HepG2 (cell line): ENCODE measurements at regions not wholly inside any gene's neighbourhood (a gene's known extent, or its start where the extent isn't known, plus 50 kb on each side); places are given as distances from the start of the nearest gene placed in this dataset.

Experiments
- ATAC-seq: fragments of 200-7000 bp; cut with Tn5 transposase; 3 replicates; pipeline ENCODE4 v1.9.1; 2020; ENCODE audit warnings: mild to moderate bottlenecking, moderate library complexity
- BruUV-seq: library from RNA; stranded (reverse); fragments of 400-500 nt; replicated peaks from 2 replicates; lab custom pipeline; 2021; lab: Mats Ljungman, UMichigan
- CTCF ChIA-PET: fragments of 300-600 bp; formaldehyde crosslinking; extraction: SDS; loops from one replicate; lab custom pipeline; 2021; ENCODE audit warnings: low total read pairs, inconsistent platforms, low intra/inter-chr PET ratio; lab: Yijun Ruan, JAX
- POLR2A ChIA-PET: fragments of 350-600 bp; sonication (Branson Sonifier 250); formaldehyde crosslinking; loops from one replicate; lab custom pipeline; 2020; ENCODE audit warnings: antibody characterized with exemption, inconsistent platforms; lab: Yijun Ruan, JAX
- DNase-seq: peaks from one replicate; pipeline ENCODE4 v3.0.0-alpha.2; 2015; ENCODE audit warnings: low spot score
- FAIRE-seq: peaks from 3 replicates; lab custom pipeline; 2011; peaks lifted over from hg19 to GRCh38; lab: Jason Lieb, UNC
- H2AFZ ChIP-seq: one replicate; pipeline ENCODE4 v1.6.1; 2011; ENCODE audit warnings: low read length, inconsistent platforms
- H3K27ac ChIP-seq: fragments of 300-600 bp; 3 replicates; pipeline ENCODE4 v1.8.0; 2011; ENCODE audit warnings: mixed run types, mild to moderate bottlenecking, mixed read lengths, low read length, inconsistent platforms; ENCODE audit not compliant: insufficient read depth; ENCODE audit errors: extremely low read length
- H3K27me3 ChIP-seq, 2 experiments: fragments of 200-600 bp in 1 of 2; 2 replicates in 1 of 2; 3 replicates in 1 of 2; pipeline versions ENCODE4 v1.6.0 to v1.8.0; 2011; ENCODE audit warnings: low read length in 2 of 2, mild to moderate bottlenecking in 2 of 2, moderate library complexity in 2 of 2, inconsistent platforms in 1 of 2; ENCODE audit not compliant: insufficient read depth in 2 of 2, control insufficient read depth in 1 of 2
- H3K36me3 ChIP-seq, 2 experiments: fragments of 200-600 bp in 1 of 2; replicated peaks in 1 of 2; 2 replicates in 1 of 2; 3 replicates in 1 of 2; pipeline versions ENCODE4 v1.5.1 to v1.8.0; 2011; ENCODE audit warnings: low read length in 2 of 2, inconsistent platforms in 1 of 2; ENCODE audit not compliant: insufficient read depth in 2 of 2, control insufficient read depth in 1 of 2
- H3K4me1 ChIP-seq: 2 replicates; pipeline ENCODE4 v1.5.1; 2012; ENCODE audit warnings: low read length, inconsistent platforms; ENCODE audit not compliant: insufficient read depth
- H3K4me2 ChIP-seq: 2 replicates; pipeline ENCODE4 v1.6.0; 2011; ENCODE audit warnings: low read depth, low read length, inconsistent platforms
- H3K4me3 ChIP-seq, 3 experiments: fragments of 200-600 bp in 1 of 3; sonication (generic), shearing (Covaris generic) in 1 of 3; replicated peaks in 1 of 3; 2 replicates each; pipeline ENCODE4 v1.5.1; 2011 to 2016; ENCODE audit warnings: low read length in 3 of 3, inconsistent platforms in 2 of 3, low read depth in 2 of 3, mild to moderate bottlenecking in 2 of 3, control low read depth in 1 of 3, mixed read lengths in 1 of 3; ENCODE audit not compliant: insufficient read depth in 1 of 3
- H3K79me2 ChIP-seq: one replicate; pipeline ENCODE4 v1.6.1; 2011; ENCODE audit warnings: low read length, inconsistent platforms; ENCODE audit not compliant: insufficient read depth
- H3K9ac ChIP-seq: 2 replicates; pipeline ENCODE4 v1.6.0; 2011; ENCODE audit warnings: mild to moderate bottlenecking, low read depth, low read length, inconsistent platforms; ENCODE audit not compliant: insufficient read depth
- H3K9me3 ChIP-seq: 2 replicates; pipeline ENCODE4 v1.5.1; 2012; ENCODE audit warnings: mild to moderate bottlenecking, low read length
- H4K20me1 ChIP-seq: 2 replicates; pipeline ENCODE4 v1.6.0; 2011; ENCODE audit warnings: inconsistent platforms, mild to moderate bottlenecking, low read length, moderate library complexity; ENCODE audit not compliant: insufficient read depth
- AHR ChIP-seq: IDR thresholded peaks from 2 replicates; pipeline ENCODE4 v1.6.1; 2018; ENCODE audit warnings: missing genetic modification reagents, missing compliant biosample characterization
- EZH2 ChIP-seq: conservative IDR thresholded peaks from 2 replicates; pipeline ENCODE4 v1.6.1; 2012; ENCODE audit warnings: mild to moderate bottlenecking, low read depth, low read length, moderate library complexity
- GFI1 ChIP-seq: sonication (generic); formaldehyde crosslinking; IDR thresholded peaks from 2 replicates; pipeline ENCODE4 v1.5.0; 2020; ENCODE audit warnings: missing genetic modification reagents, mild to moderate bottlenecking, borderline replicate concordance
- KLF15 ChIP-seq: sonication (generic); formaldehyde crosslinking; IDR thresholded peaks from 2 replicates; pipeline ENCODE4 v1.8.1; 2023; ENCODE audit warnings: borderline replicate concordance, mild to moderate bottlenecking, inconsistent platforms, missing genetic modification reagents, mixed read lengths
- NFE2 ChIP-seq: sonication (generic); formaldehyde crosslinking; IDR thresholded peaks from 2 replicates; pipeline ENCODE4 v1.4.0; 2020; ENCODE audit warnings: missing genetic modification reagents
- PAX8 ChIP-seq: sonication (generic); formaldehyde crosslinking; IDR thresholded peaks from 2 replicates; pipeline ENCODE4 v1.8.0; 2022; ENCODE audit warnings: mild to moderate bottlenecking, missing genetic modification reagents, borderline replicate concordance
- TOE1 ChIP-seq: sonication (generic); formaldehyde crosslinking; IDR thresholded peaks from 2 replicates; pipeline ENCODE4 v1.4.0; 2020; ENCODE audit warnings: mild to moderate bottlenecking, missing genetic modification reagents
- ZNF34 ChIP-seq: sonication (generic); formaldehyde crosslinking; IDR thresholded peaks from 2 replicates; pipeline ENCODE4 v1.4.0; 2020; ENCODE audit warnings: mild to moderate bottlenecking, missing genetic modification reagents, borderline replicate concordance
- ZNF598 ChIP-seq: sonication (generic); formaldehyde crosslinking; IDR thresholded peaks from 2 replicates; pipeline ENCODE4 v1.5.1; 2020; ENCODE audit warnings: mild to moderate bottlenecking, missing genetic modification reagents, borderline replicate concordance
- WGBS: methylation state at CpG from one replicate; pipeline ENCODE4 v1.1.6; 2017; ENCODE audit warnings: low lambda C conversion rate; 5-methylcytosine and 5-hydroxymethylcytosine counted together
- in situ Hi-C: cut with HindIII; loops from 2 replicates; pipeline ENCODE4 v1.10.0; 2017; ENCODE audit warnings: low pct_unique_long_range_greater_than_20kb; ENCODE audit not compliant: extremely low pct_ligation_motif_present
- intact Hi-C: fragments of 100-400 bp; cut with micrococcal nuclease; formaldehyde crosslinking; loops from one replicate; pipeline ENCODE4 v1.10.0; 2022; ENCODE audit not compliant: unreplicated experiment
- TF ChIP-seq, protein P1 (sequence below): IDR thresholded peaks from 2 replicates; pipeline ENCODE4 v1.6.1; 2016; ENCODE audit warnings: mild to moderate bottlenecking, missing biosample characterization, missing genetic modification reagents
- TF ChIP-seq, protein P2 (sequence below): IDR thresholded peaks from 2 replicates; pipeline ENCODE4 v1.6.1; 2016; ENCODE audit warnings: missing genetic modification reagents, missing compliant biosample characterization

DNA sequence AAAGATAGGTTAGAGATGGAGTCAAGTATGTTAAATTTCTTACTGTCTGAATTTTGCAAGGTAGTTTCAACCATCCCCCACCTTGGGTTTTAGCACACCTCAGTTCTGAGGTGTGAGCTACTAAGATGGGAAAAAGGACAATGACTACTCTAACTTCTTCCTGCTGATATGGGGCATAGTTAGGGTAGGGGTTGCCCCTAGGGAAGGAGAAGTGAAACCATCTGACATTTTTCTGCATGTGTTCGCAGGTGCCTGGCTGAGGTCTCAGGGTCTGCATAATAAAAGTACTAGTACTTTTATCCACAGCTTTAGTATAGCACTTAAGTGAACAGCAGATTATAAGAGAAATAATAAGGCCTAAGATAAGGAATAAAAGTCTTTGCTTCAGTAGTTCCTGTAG is 129.5 kb upstream of the CYSLTR1 start (continued):
- no peak for TF ChIP-seq KLF15 (CRISPR knock-in tag)

DNA sequence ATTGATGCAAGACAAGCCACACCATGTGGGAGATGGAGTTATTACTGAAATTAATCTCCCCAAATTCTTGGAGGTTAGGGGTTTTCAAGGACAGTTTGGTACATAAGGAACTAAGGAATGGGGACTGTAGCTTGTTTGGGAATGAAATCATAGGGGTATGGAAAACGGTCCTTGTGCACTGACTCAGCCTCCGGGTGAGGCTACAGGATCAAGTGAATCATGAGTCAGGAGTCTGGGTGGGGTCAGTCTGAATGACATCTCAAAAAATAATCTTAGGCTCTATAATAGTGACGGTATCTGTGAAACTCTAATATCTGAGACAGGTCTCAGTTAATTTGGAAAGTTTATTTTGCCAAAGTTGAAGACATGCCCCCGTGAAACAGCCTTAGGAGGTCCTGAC is 128.5 kb upstream of the CYSLTR1 start:
- Histone ChIP-seq H3K4me3 (no peak overlapping the region), H3K4me1 (no peaks in the 10 kb centered on the region), H3K9me3 (no peaks in the 10 kb centered on the region), H4K20me1 (no peaks in the 10 kb centered on the region), H3K79me2 (no peaks in the 10 kb centered on the region), H2AFZ (no peak overlapping the region), H3K27me3 (no peaks in the 10 kb centered on the region), H3K4me2 (no peak overlapping the region), H3K27ac (no peak overlapping the region), H3K36me3 (no peaks in the 10 kb centered on the region), H3K9ac (no peak overlapping the region)
- FAIRE-seq, result no peak
- no peak for TF ChIP-seq NFE2 (CRISPR knock-in tag)
- TF ChIP-seq EZH2, result no peak
- TF ChIP-seq ZNF598 (CRISPR knock-in tag), result no peak
- TF ChIP-seq, protein P1, sequence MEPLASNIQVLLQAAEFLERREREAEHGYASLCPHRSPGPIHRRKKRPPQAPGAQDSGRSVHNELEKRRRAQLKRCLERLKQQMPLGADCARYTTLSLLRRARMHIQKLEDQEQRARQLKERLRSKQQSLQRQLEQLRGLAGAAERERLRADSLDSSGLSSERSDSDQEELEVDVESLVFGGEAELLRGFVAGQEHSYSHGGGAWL (CRISPR knock-in tag), result no peak
- TF ChIP-seq, protein P2, sequence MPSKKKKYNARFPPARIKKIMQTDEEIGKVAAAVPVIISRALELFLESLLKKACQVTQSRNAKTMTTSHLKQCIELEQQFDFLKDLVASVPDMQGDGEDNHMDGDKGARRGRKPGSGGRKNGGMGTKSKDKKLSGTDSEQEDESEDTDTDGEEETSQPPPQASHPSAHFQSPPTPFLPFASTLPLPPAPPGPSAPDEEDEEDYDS (CRISPR knock-in tag), result no peak
- TF ChIP-seq TOE1 (CRISPR knock-in tag), result no peak
- TF ChIP-seq ZNF34 (CRISPR knock-in tag), result no peak
- no peak for TF ChIP-seq PAX8 (CRISPR knock-in tag)
- TF ChIP-seq GFI1 (CRISPR knock-in tag), result no peak
- TF ChIP-seq AHR (CRISPR knock-in tag), result no peak
- BruUV-seq, result no TSS peak
- intact Hi-C loops (no loop called here), in situ Hi-C loops (no loop called here)
- ChIA-PET POLR2A (no interaction called here), CTCF (no interaction called here)
- no peak for ATAC-seq
- DNase-seq, result no peak
- WGBS, result 0% methylated on average over 4 of the region's 4 CpGs
